DND-41 (cell line): ENCODE measurements at regions not wholly inside any gene's neighbourhood (a gene's known extent, or its start where the extent isn't known, plus 50 kb on each side); places are given as distances from the start of the nearest gene placed in this dataset.
"Not testable (repeated sequence)": the region's sequence is repeated elsewhere in the genome, so short reads cannot be mapped to it uniquely, and the experiment has no call there.

Experiments
- ATAC-seq: fragments of 200-7000 bp; cut with Tn5 transposase; 3 replicates; pipeline ENCODE4 v1.9.1; 2021; ENCODE audit warnings: low read depth; ENCODE audit not compliant: insufficient read depth
- DNase-seq: peaks from one replicate; pipeline ENCODE4 v3.0.0-alpha.2; 2020
- H2AFZ ChIP-seq: 2 replicates; pipeline ENCODE4 v1.6.0; 2012; ENCODE audit warnings: low read depth, low read length
- H3K27ac ChIP-seq: 2 replicates; pipeline ENCODE4 v1.5.1; 2012; ENCODE audit warnings: low read length, inconsistent platforms
- H3K27me3 ChIP-seq: fragments of 200-600 bp; sonication (generic); 2 replicates; pipeline ENCODE4 v1.6.0; 2012; ENCODE audit warnings: low read length, mild to moderate bottlenecking, inconsistent platforms; ENCODE audit not compliant: insufficient read depth, poor library complexity
- H3K36me3 ChIP-seq: 2 replicates; pipeline ENCODE4 v1.5.1; 2012; ENCODE audit warnings: low read length, inconsistent platforms; ENCODE audit not compliant: insufficient read depth
- H3K4me1 ChIP-seq: 2 replicates; pipeline ENCODE4 v1.5.1; 2012; ENCODE audit warnings: mild to moderate bottlenecking, low read length; ENCODE audit not compliant: insufficient read depth
- H3K4me2 ChIP-seq: 2 replicates; pipeline ENCODE4 v1.6.0; 2012; ENCODE audit warnings: mild to moderate bottlenecking, moderate library complexity, low read length, inconsistent platforms; ENCODE audit not compliant: insufficient read depth
- H3K4me3 ChIP-seq, 2 experiments: fragments of 200-600 bp in 1 of 2; shearing (Covaris generic) in 1 of 2; 2 replicates each; pipeline ENCODE4 v1.5.1; 2012 to 2016; ENCODE audit warnings: inconsistent platforms in 2 of 2, low read length in 2 of 2, mild to moderate bottlenecking in 2 of 2, low read depth in 1 of 2, moderate library complexity in 1 of 2
- H3K79me2 ChIP-seq: 2 replicates; pipeline ENCODE4 v1.6.0; 2012; ENCODE audit warnings: low read length, inconsistent platforms; ENCODE audit not compliant: insufficient read depth
- H3K9ac ChIP-seq: 2 replicates; pipeline ENCODE4 v1.6.0; 2012; ENCODE audit warnings: low read depth, mild to moderate bottlenecking, inconsistent platforms, low read length, moderate library complexity
- H3K9me3 ChIP-seq: 2 replicates; pipeline ENCODE4 v1.5.1; 2012; ENCODE audit warnings: low read length, moderate library complexity, mild to moderate bottlenecking, inconsistent platforms; ENCODE audit not compliant: insufficient read depth, severe bottlenecking
- H4K20me1 ChIP-seq: 2 replicates; pipeline ENCODE4 v1.6.0; 2012; ENCODE audit warnings: low read length; ENCODE audit not compliant: insufficient read depth
- EZH2 ChIP-seq: IDR thresholded peaks from 3 replicates; pipeline ENCODE4 v1.6.1; 2012; ENCODE audit warnings: borderline replicate concordance, low read depth, mild to moderate bottlenecking, moderate library complexity, low read length, inconsistent platforms; ENCODE audit not compliant: severe bottlenecking
- TF ChIP-seq, protein P1 (sequence below): IDR thresholded peaks from 2 replicates; pipeline ENCODE4 v1.5.1; 2012; ENCODE audit warnings: borderline replicate concordance, low read length, moderate library complexity, mild to moderate bottlenecking; ENCODE audit not compliant: poor library complexity, severe bottlenecking; ENCODE audit errors: extremely low read depth

DNA sequence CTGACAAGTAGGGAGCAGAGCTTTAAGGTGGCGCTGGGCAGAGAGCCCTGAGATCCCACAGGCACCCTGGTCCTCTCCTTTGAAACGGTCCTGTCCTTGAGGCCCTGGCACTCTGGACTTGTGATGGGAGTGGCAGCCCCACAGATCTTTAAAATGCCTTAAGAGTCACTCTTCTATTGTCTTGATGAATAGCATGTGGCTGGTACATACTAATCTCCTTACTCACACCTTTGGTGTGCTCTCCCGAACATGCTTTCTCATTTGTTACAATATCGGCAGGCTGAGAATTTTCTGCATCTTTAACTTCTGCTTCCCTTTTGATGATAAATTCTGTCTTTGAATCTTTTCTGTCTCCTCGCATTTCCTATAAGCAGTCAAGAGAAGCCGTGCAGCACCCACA is 333.8 kb downstream of the TFAP2A start:
- Histone ChIP-seq H3K27ac (no peak overlapping the region), H4K20me1 (no peaks in the 10 kb centered on the region), H3K4me2 (no peak overlapping the region), H3K36me3 (no peaks in the 10 kb centered on the region), H3K4me3 (no peak overlapping the region), H3K27me3 (no peaks in the 10 kb centered on the region), H2AFZ (no peak overlapping the region), H3K9me3 (no peaks in the 10 kb centered on the region), H3K4me1 (no peaks in the 10 kb centered on the region), H3K79me2 (no peaks in the 10 kb centered on the region), H3K9ac (no peak overlapping the region)
- no peak for TF ChIP-seq EZH2
- TF ChIP-seq, protein P1, sequence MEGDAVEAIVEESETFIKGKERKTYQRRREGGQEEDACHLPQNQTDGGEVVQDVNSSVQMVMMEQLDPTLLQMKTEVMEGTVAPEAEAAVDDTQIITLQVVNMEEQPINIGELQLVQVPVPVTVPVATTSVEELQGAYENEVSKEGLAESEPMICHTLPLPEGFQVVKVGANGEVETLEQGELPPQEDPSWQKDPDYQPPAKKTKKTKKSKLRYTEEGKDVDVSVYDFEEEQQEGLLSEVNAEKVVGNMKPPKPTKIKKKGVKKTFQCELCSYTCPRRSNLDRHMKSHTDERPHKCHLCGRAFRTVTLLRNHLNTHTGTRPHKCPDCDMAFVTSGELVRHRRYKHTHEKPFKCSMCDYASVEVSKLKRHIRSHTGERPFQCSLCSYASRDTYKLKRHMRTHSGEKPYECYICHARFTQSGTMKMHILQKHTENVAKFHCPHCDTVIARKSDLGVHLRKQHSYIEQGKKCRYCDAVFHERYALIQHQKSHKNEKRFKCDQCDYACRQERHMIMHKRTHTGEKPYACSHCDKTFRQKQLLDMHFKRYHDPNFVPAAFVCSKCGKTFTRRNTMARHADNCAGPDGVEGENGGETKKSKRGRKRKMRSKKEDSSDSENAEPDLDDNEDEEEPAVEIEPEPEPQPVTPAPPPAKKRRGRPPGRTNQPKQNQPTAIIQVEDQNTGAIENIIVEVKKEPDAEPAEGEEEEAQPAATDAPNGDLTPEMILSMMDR: no peak
- DNase-seq (no peak), ATAC-seq (no peak)

DNA sequence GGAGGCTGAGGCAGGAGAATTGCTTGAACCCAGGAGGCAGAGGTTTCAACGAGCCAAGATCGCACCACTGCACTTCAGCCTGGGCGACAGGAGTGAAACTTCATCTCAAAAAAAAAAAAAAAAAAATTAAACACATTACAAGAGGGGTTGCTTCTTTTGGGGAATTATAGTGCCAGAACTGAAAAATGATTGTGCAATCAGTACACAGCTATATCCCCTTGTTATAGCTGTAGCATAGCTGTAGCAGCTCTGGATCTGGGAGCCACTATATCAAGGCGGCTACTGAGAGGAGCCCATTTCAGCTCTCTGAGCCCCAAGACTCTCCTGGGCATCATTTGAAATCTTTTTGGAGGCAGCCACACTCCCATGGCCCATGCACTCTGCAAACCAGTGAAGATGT is 334.3 kb downstream of the TFAP2A start:
- Histone ChIP-seq H3K9me3 (no peaks in the 10 kb centered on the region), H3K9ac (no peak overlapping the region), H3K4me1 (no peaks in the 10 kb centered on the region), H3K4me2 (no peak overlapping the region), H3K36me3 (no peaks in the 10 kb centered on the region), H3K27ac (no peak overlapping the region), H2AFZ (no peak overlapping the region), H3K27me3 (no peaks in the 10 kb centered on the region), H3K4me3 (no peak overlapping the region), H4K20me1 (no peaks in the 10 kb centered on the region), H3K79me2 (no peaks in the 10 kb centered on the region)
- no peak for TF ChIP-seq EZH2
- TF ChIP-seq, protein P1: no peak
- ATAC-seq (no peak), DNase-seq (no peak)

DNA sequence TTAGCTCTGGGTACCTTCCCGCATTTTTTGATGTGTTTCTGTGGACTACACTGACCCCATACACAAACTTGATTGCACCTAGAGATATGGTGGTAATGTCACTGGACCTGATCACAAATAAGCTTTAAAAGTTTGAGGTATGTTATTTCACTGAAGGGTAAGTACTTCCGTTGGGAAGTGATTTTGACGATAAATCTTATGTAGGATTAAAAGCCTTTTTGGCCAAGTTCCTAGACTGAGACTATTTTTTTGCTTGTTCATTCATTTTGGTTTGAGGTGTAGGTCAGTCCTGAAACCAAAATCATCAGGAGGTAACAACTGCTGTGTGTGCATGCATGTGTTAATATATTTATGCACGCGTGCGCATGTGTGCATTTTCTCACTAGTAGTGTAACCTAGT is 336.3 kb downstream of the TFAP2A start:
- DNase-seq (no peak), ATAC-seq (no peak)
- H4K20me1 ChIP-seq: no peaks in the 10 kb centered on the region
- H3K4me2 ChIP-seq: no peak overlapping the region
- H3K9me3 ChIP-seq: no peaks in the 10 kb centered on the region
- H3K27me3 ChIP-seq: no peaks in the 10 kb centered on the region
- no peak overlapping the region for H3K4me3 ChIP-seq
- no peaks in the 10 kb centered on the region for H3K36me3 ChIP-seq
- no peak overlapping the region for H3K9ac ChIP-seq
- H3K4me1 ChIP-seq: no peaks in the 10 kb centered on the region
- no peaks in the 10 kb centered on the region for H3K79me2 ChIP-seq
- H2AFZ ChIP-seq: no peak overlapping the region
- no peak overlapping the region for H3K27ac ChIP-seq
- TF ChIP-seq EZH2: no peak
- TF ChIP-seq, protein P1: no peak

DNA sequence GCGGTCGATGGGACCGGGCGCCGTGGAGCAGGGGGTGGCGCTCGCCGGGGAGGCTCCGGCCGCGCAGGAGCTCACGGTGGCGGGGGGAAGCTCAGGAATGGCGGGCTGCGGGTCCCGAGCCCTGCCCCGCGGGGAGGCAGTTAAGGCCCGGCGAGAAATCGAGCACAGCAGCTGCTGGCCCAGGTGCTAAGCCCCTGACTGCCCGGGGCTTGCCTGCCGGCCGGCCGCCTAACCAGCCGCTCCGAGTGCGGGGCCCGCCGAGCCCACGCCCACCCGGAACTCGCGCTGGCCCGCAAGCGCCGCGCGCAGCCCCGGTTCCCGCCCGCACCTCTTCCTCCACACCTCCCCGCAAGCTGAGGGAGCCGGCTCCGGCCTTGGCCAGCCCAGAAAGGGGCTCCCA is 340.1 kb downstream of the TFAP2A start:
- ATAC-seq, H3K4me2 ChIP-seq, H3K4me3 ChIP-seq, H3K79me2 ChIP-seq, H4K20me1 ChIP-seq, H3K27me3 ChIP-seq, H3K9me3 ChIP-seq, H3K27ac ChIP-seq, H3K4me1 ChIP-seq, H3K36me3 ChIP-seq, H2AFZ ChIP-seq, H3K9ac ChIP-seq, DNase-seq: not testable (repeated sequence)
